GM21576 (cell line): ENCODE measurements at regions not wholly inside any gene's neighbourhood (a gene's known extent, or its start where the extent isn't known, plus 50 kb on each side); places are given as distances from the start of the nearest gene placed in this dataset.
A peak's percentile ranks its signal among the peaks of the same experiment; 100 is the strongest.

Source experiments
- ATAC-seq: cut with Tn5 transposase; IDR thresholded peaks from one replicate; pipeline ENCODE4 v1.9.1; 2021; ENCODE audit warnings: mild to moderate bottlenecking, moderate library complexity; ENCODE audit not compliant: unreplicated experiment

- no peak for ATAC-seq
Observed at GRCh38 chr7:17512181-17512675, 213.8 kb downstream of the AHR start.

- ATAC-seq: no peak
Observed at GRCh38 chr7:17516771-17517170, 218.3 kb downstream of the AHR start.

GRCh38 chr7:17520941-17521340, 222.5 kb downstream of the AHR start:
- no peak for ATAC-seq

GRCh38 chr7:17521437-17521836, 223.0 kb downstream of the AHR start:
- ATAC-seq: no peak

- no peak for ATAC-seq
Observed at GRCh38 chr7:17523813-17524739, 225.6 kb downstream of the AHR start.

- ATAC-seq: no peak
Observed at GRCh38 chr7:17524746-17525145, 226.3 kb downstream of the AHR start.

GRCh38 chr7:17526621-17527020, 228.2 kb downstream of the AHR start:
- no peak for ATAC-seq

GRCh38 chr7:17528636-17529035, 230.2 kb downstream of the AHR start:
- ATAC-seq: no peak

- no peak for ATAC-seq
Observed at GRCh38 chr7:17530244-17530643, 231.8 kb downstream of the AHR start.

- peak; percentile 71 for ATAC-seq
Observed at GRCh38 chr7:17530741-17531421, 232.4 kb downstream of the AHR start.

GRCh38 chr7:17532861-17533404, 234.5 kb downstream of the AHR start:
- no peak for ATAC-seq

GRCh38 chr7:17534348-17534747, 235.9 kb downstream of the AHR start:
- ATAC-seq: no peak

GRCh38 chr7:17535776-17536175, 237.3 kb downstream of the AHR start:
- ATAC-seq: no peak

- no peak for ATAC-seq
Observed at GRCh38 chr7:17544401-17544800, 245.9 kb downstream of the AHR start.

- ATAC-seq: no peak
Observed at GRCh38 chr7:17545348-17545747, 246.9 kb downstream of the AHR start.

- no peak for ATAC-seq
Observed at GRCh38 chr7:17546189-17546588, 247.7 kb downstream of the AHR start.

GRCh38 chr7:17546592-17546991, 248.1 kb downstream of the AHR start:
- no peak for ATAC-seq

GRCh38 chr7:17548014-17548653, 249.7 kb downstream of the AHR start:
- no peak for ATAC-seq

GRCh38 chr7:17549406-17549805, 251.0 kb downstream of the AHR start:
- ATAC-seq: no peak

GRCh38 chr7:17552373-17552772, 253.9 kb downstream of the AHR start:
- no peak for ATAC-seq

- no peak for ATAC-seq
Observed at GRCh38 chr7:17552952-17553351, 254.5 kb downstream of the AHR start.
